ENCODE measurements at regions not wholly inside any gene's neighbourhood (a gene's known extent, or its start where the extent isn't known, plus 50 kb on each side); places are given as distances from the start of the nearest gene placed in this dataset.

GRCh38 chr16:29315046-29315445, 91.5 kb downstream of the NPIPB11 start:
- H2AFZ ChIP-seq (ENCODE audit: low read length): no peak overlapping the region
- H3K9me3 ChIP-seq (ENCODE audit: low read length): no peaks in the 10 kb centered on the region
- H3K4me2 ChIP-seq (ENCODE audit: low read length): no peak overlapping the region
- BruUV-seq (replicated peaks): no TSS peak
- H3K36me3 ChIP-seq (ENCODE audit: insufficient read depth, low read length): no peaks in the 10 kb centered on the region
- ChIA-PET POLR2A (no interaction called here), CTCF (ENCODE audit: unreplicated experiment) (no interaction called here)
- no peak for TF ChIP-seq EZH2phosphoT487 (IDR thresholded peaks at IDR 0.05; ENCODE audit: borderline replicate concordance, low read depth, low read length)
- peaks cover 17% of the 10 kb centered on the region for H3K4me1 ChIP-seq (ENCODE audit: insufficient read depth, low read length, poor library complexity, severe bottlenecking)
- H3K4me3 ChIP-seq (ENCODE audit: low read depth, low read length, poor library complexity, severe bottlenecking): no peak overlapping the region
- no peaks in the 10 kb centered on the region for H4K20me1 ChIP-seq (ENCODE audit: insufficient read depth, low read length)
- H3K9me2 ChIP-seq (ENCODE audit: insufficient read depth, low read length): no peaks in the 10 kb centered on the region
- H3K27ac ChIP-seq (ENCODE audit: low read depth, low read length, poor library complexity, severe bottlenecking): no peak overlapping the region
- intact Hi-C loops (cut with micrococcal nuclease; ENCODE audit: unreplicated experiment): no loop called here
- no peak for DNase-seq (ENCODE audit: low spot score)
- H3K79me2 ChIP-seq (ENCODE audit: insufficient read depth, low read depth, low read length): no peaks in the 10 kb centered on the region

- H3K4me3 ChIP-seq (ENCODE audit: low read depth, low read length, poor library complexity, severe bottlenecking): no peak overlapping the region
- no peak overlapping the region for H2AFZ ChIP-seq (ENCODE audit: low read length)
- no peaks in the 10 kb centered on the region for H3K36me3 ChIP-seq (ENCODE audit: insufficient read depth, low read length)
- BruUV-seq (replicated peaks): no TSS peak
- no peak for TF ChIP-seq EZH2phosphoT487 (IDR thresholded peaks at IDR 0.05; ENCODE audit: borderline replicate concordance, low read depth, low read length)
- TF ChIP-seq CTCF (conservative IDR thresholded peaks at IDR 0.05; ENCODE audit: low read length): no peak
- H3K9me3 ChIP-seq (ENCODE audit: low read length): no peaks in the 10 kb centered on the region
- no peaks in the 10 kb centered on the region for H4K20me1 ChIP-seq (ENCODE audit: insufficient read depth, low read length)
- ChIA-PET POLR2A (no interaction called here), CTCF (ENCODE audit: unreplicated experiment) (no interaction called here)
- H3K27ac ChIP-seq (ENCODE audit: low read depth, low read length, poor library complexity, severe bottlenecking): no peak overlapping the region
- DNase-seq (ENCODE audit: low spot score): no peak
- intact Hi-C loops (cut with micrococcal nuclease; ENCODE audit: unreplicated experiment): no loop called here
- no peak overlapping the region for H3K4me2 ChIP-seq (ENCODE audit: low read length)
- H3K9me2 ChIP-seq (ENCODE audit: insufficient read depth, low read length): no peaks in the 10 kb centered on the region
- no peaks in the 10 kb centered on the region for H3K79me2 ChIP-seq (ENCODE audit: insufficient read depth, low read depth, low read length)
- H3K4me1 ChIP-seq (ENCODE audit: insufficient read depth, low read length, poor library complexity, severe bottlenecking): peaks cover 17% of the 10 kb centered on the region
Observed at GRCh38 chr16:29314292-29314934, 92.1 kb downstream of the NPIPB11 start.

GRCh38 chr16:29313559-29314048, 92.9 kb downstream of the NPIPB11 start:
- TF ChIP-seq CTCF (conservative IDR thresholded peaks at IDR 0.05; ENCODE audit: low read length): no peak
- TF ChIP-seq EZH2phosphoT487 (IDR thresholded peaks at IDR 0.05; ENCODE audit: borderline replicate concordance, low read depth, low read length): no peak
- no peak overlapping the region for H2AFZ ChIP-seq (ENCODE audit: low read length)
- ChIA-PET CTCF (ENCODE audit: unreplicated experiment) (no interaction called here), POLR2A (no interaction called here)
- no peak overlapping the region for H3K4me2 ChIP-seq (ENCODE audit: low read length)
- intact Hi-C loops (cut with micrococcal nuclease; ENCODE audit: unreplicated experiment): no loop called here
- DNase-seq (ENCODE audit: low spot score): no peak
- no peaks in the 10 kb centered on the region for H3K9me2 ChIP-seq (ENCODE audit: insufficient read depth, low read length)
- H3K4me3 ChIP-seq (ENCODE audit: low read depth, low read length, poor library complexity, severe bottlenecking): no peak overlapping the region
- no peaks in the 10 kb centered on the region for H4K20me1 ChIP-seq (ENCODE audit: insufficient read depth, low read length)
- BruUV-seq (replicated peaks): no TSS peak
- H3K27ac ChIP-seq (ENCODE audit: low read depth, low read length, poor library complexity, severe bottlenecking): no peak overlapping the region
- H3K4me1 ChIP-seq (ENCODE audit: insufficient read depth, low read length, poor library complexity, severe bottlenecking): peaks cover 17% of the 10 kb centered on the region
- H3K79me2 ChIP-seq (ENCODE audit: insufficient read depth, low read depth, low read length): no peaks in the 10 kb centered on the region
- no peaks in the 10 kb centered on the region for H3K36me3 ChIP-seq (ENCODE audit: insufficient read depth, low read length)
- H3K9me3 ChIP-seq (ENCODE audit: low read length): no peaks in the 10 kb centered on the region
